Panc1 (cell line): ENCODE measurements at regions not wholly inside any gene's neighbourhood (a gene's known extent, or its start where the extent isn't known, plus 50 kb on each side); places are given as distances from the start of the nearest gene placed in this dataset.

Source experiments
- POLR2AphosphoS5 ChIP-seq: IDR thresholded peaks from 2 replicates; pipeline ENCODE4 v1.6.1; 2012; ENCODE audit warnings: mild to moderate bottlenecking, low read depth, low read length, moderate library complexity
- TF ChIP-seq, protein P1 (sequence below): fragments of 450-650 bp; IDR thresholded peaks from 2 replicates; pipeline ENCODE4 v1.5.1; 2017; ENCODE audit warnings: mild to moderate bottlenecking

DNA sequence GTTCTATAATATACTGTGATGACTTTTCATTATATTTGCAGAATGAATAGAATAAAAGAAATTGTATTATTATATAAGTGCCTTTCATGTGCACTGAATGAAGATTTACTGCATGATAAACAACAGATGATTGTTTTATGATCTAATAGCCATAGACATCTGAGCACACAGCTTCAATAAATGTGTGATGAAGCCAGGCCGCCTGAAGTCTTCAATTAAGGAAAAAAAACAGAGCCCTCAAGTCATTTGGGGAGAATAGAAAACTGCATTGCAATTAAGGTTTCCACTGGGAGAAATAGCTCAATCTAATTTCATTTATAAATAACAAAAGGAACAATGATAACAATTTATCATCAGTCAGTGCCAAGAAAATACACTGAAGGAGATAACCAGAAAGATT lies 955.2 kb downstream of the FSTL5 start:
- TF ChIP-seq, protein P1, sequence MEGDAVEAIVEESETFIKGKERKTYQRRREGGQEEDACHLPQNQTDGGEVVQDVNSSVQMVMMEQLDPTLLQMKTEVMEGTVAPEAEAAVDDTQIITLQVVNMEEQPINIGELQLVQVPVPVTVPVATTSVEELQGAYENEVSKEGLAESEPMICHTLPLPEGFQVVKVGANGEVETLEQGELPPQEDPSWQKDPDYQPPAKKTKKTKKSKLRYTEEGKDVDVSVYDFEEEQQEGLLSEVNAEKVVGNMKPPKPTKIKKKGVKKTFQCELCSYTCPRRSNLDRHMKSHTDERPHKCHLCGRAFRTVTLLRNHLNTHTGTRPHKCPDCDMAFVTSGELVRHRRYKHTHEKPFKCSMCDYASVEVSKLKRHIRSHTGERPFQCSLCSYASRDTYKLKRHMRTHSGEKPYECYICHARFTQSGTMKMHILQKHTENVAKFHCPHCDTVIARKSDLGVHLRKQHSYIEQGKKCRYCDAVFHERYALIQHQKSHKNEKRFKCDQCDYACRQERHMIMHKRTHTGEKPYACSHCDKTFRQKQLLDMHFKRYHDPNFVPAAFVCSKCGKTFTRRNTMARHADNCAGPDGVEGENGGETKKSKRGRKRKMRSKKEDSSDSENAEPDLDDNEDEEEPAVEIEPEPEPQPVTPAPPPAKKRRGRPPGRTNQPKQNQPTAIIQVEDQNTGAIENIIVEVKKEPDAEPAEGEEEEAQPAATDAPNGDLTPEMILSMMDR, result no peak
- no peak for TF ChIP-seq POLR2AphosphoS5
